HCT116 (cell line): ENCODE measurements at regions not wholly inside any gene's neighbourhood (a gene's known extent, or its start where the extent isn't known, plus 50 kb on each side); places are given as distances from the start of the nearest gene placed in this dataset.

Source experiments
- ATAC-seq: fragments of 200-7000 bp; cut with Tn5 transposase; 2 replicates; pipeline ENCODE4 v1.9.1; 2020; ENCODE audit warnings: mild to moderate bottlenecking, moderate library complexity
- BruUV-seq: library from RNA; stranded (reverse); fragments of 400-500 nt; replicated peaks from 2 replicates; lab custom pipeline; 2021; lab: Mats Ljungman, UMichigan
- CTCF ChIA-PET: fragments of 300-600 bp; sonication (Branson Sonifier 250); formaldehyde crosslinking; loops from one replicate; lab custom pipeline; 2021; ENCODE audit warnings: antibody characterized with exemption; lab: Charles Lee
- POLR2A ChIA-PET: fragments of 300-600, 350-600 bp; sonication (Branson Sonifier 250); formaldehyde crosslinking; loops from one replicate; lab custom pipeline; 2021; ENCODE audit warnings: antibody characterized with exemption; lab: Charles Lee
- RAD21 ChIA-PET, 2 experiments: fragments of 300-600 bp; sonication (Branson Sonifier 250); formaldehyde crosslinking; loops; one replicate each; lab custom pipeline; 2023; ENCODE audit warnings: low total read pairs in 2 of 2; ENCODE audit not compliant: uncharacterized antibody in 2 of 2, unreplicated experiment in 2 of 2, low non-redundant PET in 1 of 2; lab: Charles Lee
- DNase-seq: peaks from one replicate; pipeline ENCODE4 v3.0.0-alpha.2; 2010; ENCODE audit warnings: low read depth, low spot score
- H2AFZ ChIP-seq: fragments of 200-600 bp; shearing (Covaris generic), sonication (generic); 2 replicates; pipeline ENCODE4 v1.6.1; 2017; ENCODE audit warnings: low read depth, mixed run types, mixed read lengths, antibody characterized with exemption, low read length; ENCODE audit not compliant: poor library complexity, severe bottlenecking
- H3K27ac ChIP-seq: 2 replicates; pipeline ENCODE4 v1.5.1; 2012; ENCODE audit warnings: low read depth, low read length
- H3K27me3 ChIP-seq: fragments of 200-600 bp; sonication (generic); 2 replicates; pipeline ENCODE4 v1.6.1; 2016; ENCODE audit warnings: mixed run types, low read length, mixed read lengths; ENCODE audit not compliant: insufficient read depth
- H3K36me3 ChIP-seq, 2 experiments: fragments of 200-500 bp in 1 of 2; fragments of 200-600 bp in 1 of 2; sonication (Bioruptor generic) in 1 of 2; sonication (generic) in 1 of 2; 2 replicates each; pipeline versions ENCODE4 v1.5.1 to v1.6.1; 2014 to 2016; ENCODE audit warnings: low read length in 2 of 2, inconsistent platforms in 1 of 2, mixed read lengths in 1 of 2, mixed run types in 1 of 2; ENCODE audit not compliant: insufficient read depth in 2 of 2, control insufficient read depth in 1 of 2
- H3K4me1 ChIP-seq, 2 experiments: fragments of 200-600 bp in 1 of 2; sonication (generic) in 1 of 2; 2 replicates each; pipeline versions ENCODE4 v1.5.1 to v1.6.1; 2012 to 2017; ENCODE audit warnings: low read length in 2 of 2, inconsistent platforms in 1 of 2, mild to moderate bottlenecking in 1 of 2, mixed read lengths in 1 of 2, mixed run types in 1 of 2, moderate library complexity in 1 of 2; ENCODE audit not compliant: insufficient read depth in 2 of 2, control insufficient read depth in 1 of 2
- H3K4me2 ChIP-seq: fragments of 200-600 bp; sonication (generic); 2 replicates; pipeline ENCODE4 v1.6.1; 2017; ENCODE audit warnings: mixed run types, low read length, mixed read lengths
- H3K4me3 ChIP-seq, 2 experiments: fragments of 200-600 bp in 1 of 2; sonication (generic) in 1 of 2; replicated peaks in 1 of 2; 2 replicates each; pipeline ENCODE4 v1.5.1; 2011 to 2016; ENCODE audit warnings: low read length in 2 of 2, control low read depth in 1 of 2, low read depth in 1 of 2, mild to moderate bottlenecking in 1 of 2, mixed read lengths in 1 of 2, mixed run types in 1 of 2
- H3K79me2 ChIP-seq: fragments of 200-600 bp; sonication (generic); 2 replicates; pipeline ENCODE4 v1.6.1; 2017; ENCODE audit warnings: mild to moderate bottlenecking, mixed run types, low read length, moderate library complexity, mixed read lengths; ENCODE audit not compliant: insufficient read depth
- H3K9ac ChIP-seq: fragments of 200-600 bp; sonication (generic); 2 replicates; pipeline ENCODE4 v1.6.1; 2016; ENCODE audit warnings: low read length, mixed read lengths
- H3K9me2 ChIP-seq: fragments of 200-600 bp; sonication (generic), shearing (Covaris generic); 2 replicates; pipeline ENCODE4 v1.6.1; 2017; ENCODE audit warnings: mixed run types, mild to moderate bottlenecking, moderate library complexity; ENCODE audit not compliant: insufficient read depth
- H3K9me3 ChIP-seq, 2 experiments: fragments of 200-500 bp in 1 of 2; fragments of 200-600 bp in 1 of 2; sonication (Bioruptor generic) in 1 of 2; sonication (generic) in 1 of 2; 2 replicates each; pipeline ENCODE4 v1.6.1; 2014 to 2017; ENCODE audit warnings: low read length in 2 of 2, mixed read lengths in 2 of 2, inconsistent platforms in 1 of 2, low read depth in 1 of 2, mild to moderate bottlenecking in 1 of 2, mixed run types in 1 of 2, moderate library complexity in 1 of 2; ENCODE audit not compliant: control insufficient read depth in 1 of 2, insufficient read depth in 1 of 2
- H4K20me1 ChIP-seq: fragments of 200-600 bp; sonication (generic), shearing (Covaris generic); 2 replicates; pipeline ENCODE4 v1.6.1; 2017; ENCODE audit warnings: mixed run types, mild to moderate bottlenecking, moderate library complexity; ENCODE audit not compliant: insufficient read depth
- CBX3 ChIP-seq: IDR thresholded peaks from 2 replicates; pipeline ENCODE4 v1.6.1; 2012; ENCODE audit warnings: low read depth
- CEBPB ChIP-seq: IDR thresholded peaks from 2 replicates; pipeline ENCODE4 v1.6.1; 2012; ENCODE audit warnings: low read depth
- EGR1 ChIP-seq: IDR thresholded peaks from 2 replicates; pipeline ENCODE4 v1.6.1; 2012; ENCODE audit warnings: low read depth
- RAD21 ChIP-seq: IDR thresholded peaks from 2 replicates; pipeline ENCODE4 v1.6.1; 2012; ENCODE audit warnings: low read depth, mild to moderate bottlenecking
- SRF ChIP-seq: IDR thresholded peaks from 2 replicates; pipeline ENCODE4 v1.6.1; 2012; ENCODE audit warnings: low read depth
- TCF7L2 ChIP-seq: IDR thresholded peaks from 2 replicates; pipeline ENCODE4 v1.7.0; 2011; ENCODE audit warnings: borderline replicate concordance, inconsistent platforms; ENCODE audit not compliant: insufficient read depth, insufficient read length; ENCODE audit errors: extremely low read depth
- YY1 ChIP-seq: IDR thresholded peaks from 2 replicates; pipeline ENCODE4 v1.6.1; 2011; ENCODE audit warnings: low read length, low read depth, moderate library complexity, mild to moderate bottlenecking; ENCODE audit not compliant: insufficient replicate concordance; ENCODE audit errors: extremely low read depth
- ZFX ChIP-seq: fragments of 450-650 bp; IDR thresholded peaks from 2 replicates; pipeline ENCODE4 v1.6.1; 2017
- intact Hi-C: fragments of 100-400 bp; cut with micrococcal nuclease; formaldehyde crosslinking; loops from 2 replicates; pipeline ENCODE4 v1.10.0; 2022
- TF ChIP-seq, protein P1 (sequence below): IDR thresholded peaks from 2 replicates; pipeline ENCODE4 v1.6.1; 2012; ENCODE audit warnings: low read depth
- TF ChIP-seq, protein P2 (sequence below), 3 experiments: fragments of 200-600 bp in 1 of 3; sonication (generic) in 1 of 3; IDR thresholded peaks in 2 of 3; conservative IDR thresholded peaks in 1 of 3; 2 replicates each; pipeline ENCODE4 v1.5.1; 2012 to 2017; ENCODE audit warnings: low read depth in 2 of 3, low read length in 2 of 3, antibody characterized with exemption in 1 of 3, borderline replicate concordance in 1 of 3, control low read depth in 1 of 3, mild to moderate bottlenecking in 1 of 3, mixed read lengths in 1 of 3, mixed run types in 1 of 3, moderate library complexity in 1 of 3; ENCODE audit not compliant: insufficient read depth in 1 of 3

DNA sequence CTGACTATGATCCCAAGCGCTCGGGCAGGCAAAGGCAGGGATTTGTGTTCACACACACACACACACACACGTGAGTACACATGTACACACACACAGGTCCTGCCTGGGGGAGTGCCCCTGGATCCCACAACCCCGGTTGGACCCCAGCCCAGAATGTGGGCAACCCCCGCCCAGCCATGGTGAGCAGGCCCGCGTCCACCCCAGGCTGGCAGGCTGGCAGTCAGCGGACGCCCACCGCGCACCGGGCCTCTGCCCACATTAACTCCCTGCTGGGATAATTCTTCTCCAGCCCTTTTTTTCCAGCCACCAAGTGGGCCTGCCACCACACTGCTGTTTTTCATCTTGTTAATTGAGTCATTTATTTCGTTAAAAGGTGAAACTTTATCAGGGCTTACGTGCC, 256.2 kb downstream of the BCL11B start:
- ATAC-seq (no peak), DNase-seq (no peak)
- ChIA-PET RAD21 (no interaction called here), POLR2A (no interaction called here), CTCF (no interaction called here)
- Histone ChIP-seq H3K9ac (no peak overlapping the region), H3K36me3 (no peaks in the 10 kb centered on the region), H4K20me1 (no peaks in the 10 kb centered on the region), H3K27ac (no peak overlapping the region), H3K9me2 (no peaks in the 10 kb centered on the region), H3K4me3 (no peak overlapping the region), H3K4me2 (no peak overlapping the region), H2AFZ (no peak overlapping the region), H3K79me2 (no peaks in the 10 kb centered on the region), H3K9me3 (no peaks in the 10 kb centered on the region), H3K4me1 (no peaks in the 10 kb centered on the region), H3K27me3 (no peaks in the 10 kb centered on the region)
- BruUV-seq: no TSS peak
- no peak for TF ChIP-seq YY1
- TF ChIP-seq CEBPB: no peak
- no peak for TF ChIP-seq TCF7L2
- TF ChIP-seq ZFX: no peak
- TF ChIP-seq RAD21: no peak
- no peak for TF ChIP-seq EGR1
- TF ChIP-seq CBX3: no peak
- TF ChIP-seq, protein P1, sequence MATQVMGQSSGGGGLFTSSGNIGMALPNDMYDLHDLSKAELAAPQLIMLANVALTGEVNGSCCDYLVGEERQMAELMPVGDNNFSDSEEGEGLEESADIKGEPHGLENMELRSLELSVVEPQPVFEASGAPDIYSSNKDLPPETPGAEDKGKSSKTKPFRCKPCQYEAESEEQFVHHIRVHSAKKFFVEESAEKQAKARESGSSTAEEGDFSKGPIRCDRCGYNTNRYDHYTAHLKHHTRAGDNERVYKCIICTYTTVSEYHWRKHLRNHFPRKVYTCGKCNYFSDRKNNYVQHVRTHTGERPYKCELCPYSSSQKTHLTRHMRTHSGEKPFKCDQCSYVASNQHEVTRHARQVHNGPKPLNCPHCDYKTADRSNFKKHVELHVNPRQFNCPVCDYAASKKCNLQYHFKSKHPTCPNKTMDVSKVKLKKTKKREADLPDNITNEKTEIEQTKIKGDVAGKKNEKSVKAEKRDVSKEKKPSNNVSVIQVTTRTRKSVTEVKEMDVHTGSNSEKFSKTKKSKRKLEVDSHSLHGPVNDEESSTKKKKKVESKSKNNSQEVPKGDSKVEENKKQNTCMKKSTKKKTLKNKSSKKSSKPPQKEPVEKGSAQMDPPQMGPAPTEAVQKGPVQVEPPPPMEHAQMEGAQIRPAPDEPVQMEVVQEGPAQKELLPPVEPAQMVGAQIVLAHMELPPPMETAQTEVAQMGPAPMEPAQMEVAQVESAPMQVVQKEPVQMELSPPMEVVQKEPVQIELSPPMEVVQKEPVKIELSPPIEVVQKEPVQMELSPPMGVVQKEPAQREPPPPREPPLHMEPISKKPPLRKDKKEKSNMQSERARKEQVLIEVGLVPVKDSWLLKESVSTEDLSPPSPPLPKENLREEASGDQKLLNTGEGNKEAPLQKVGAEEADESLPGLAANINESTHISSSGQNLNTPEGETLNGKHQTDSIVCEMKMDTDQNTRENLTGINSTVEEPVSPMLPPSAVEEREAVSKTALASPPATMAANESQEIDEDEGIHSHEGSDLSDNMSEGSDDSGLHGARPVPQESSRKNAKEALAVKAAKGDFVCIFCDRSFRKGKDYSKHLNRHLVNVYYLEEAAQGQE: no peak
- no peak for TF ChIP-seq SRF
- TF ChIP-seq, protein P2, sequence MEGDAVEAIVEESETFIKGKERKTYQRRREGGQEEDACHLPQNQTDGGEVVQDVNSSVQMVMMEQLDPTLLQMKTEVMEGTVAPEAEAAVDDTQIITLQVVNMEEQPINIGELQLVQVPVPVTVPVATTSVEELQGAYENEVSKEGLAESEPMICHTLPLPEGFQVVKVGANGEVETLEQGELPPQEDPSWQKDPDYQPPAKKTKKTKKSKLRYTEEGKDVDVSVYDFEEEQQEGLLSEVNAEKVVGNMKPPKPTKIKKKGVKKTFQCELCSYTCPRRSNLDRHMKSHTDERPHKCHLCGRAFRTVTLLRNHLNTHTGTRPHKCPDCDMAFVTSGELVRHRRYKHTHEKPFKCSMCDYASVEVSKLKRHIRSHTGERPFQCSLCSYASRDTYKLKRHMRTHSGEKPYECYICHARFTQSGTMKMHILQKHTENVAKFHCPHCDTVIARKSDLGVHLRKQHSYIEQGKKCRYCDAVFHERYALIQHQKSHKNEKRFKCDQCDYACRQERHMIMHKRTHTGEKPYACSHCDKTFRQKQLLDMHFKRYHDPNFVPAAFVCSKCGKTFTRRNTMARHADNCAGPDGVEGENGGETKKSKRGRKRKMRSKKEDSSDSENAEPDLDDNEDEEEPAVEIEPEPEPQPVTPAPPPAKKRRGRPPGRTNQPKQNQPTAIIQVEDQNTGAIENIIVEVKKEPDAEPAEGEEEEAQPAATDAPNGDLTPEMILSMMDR (IDR thresholded peaks at IDR 0.05 in 2 of 3, conservative IDR thresholded peaks at IDR 0.05 in 1 of 3; ENCODE audit: borderline replicate concordance in 1 of 3, insufficient read depth in 1 of 3, low read depth in 2 of 3, low read length in 2 of 3): no peak
- intact Hi-C loops: no loop called here
